Activated CD8-positive, alpha-beta T cell treated with anti-CD3 and anti-CD28 coated beads, Interleukin-2, amount 10 ng/mL, durations not matched to agents 7 days and 5 days (primary cell): ENCODE measurements at regions not wholly inside any gene's neighbourhood (a gene's known extent, or its start where the extent isn't known, plus 50 kb on each side); places are given as distances from the start of the nearest gene placed in this dataset.
"Not testable (repeated sequence)": the region's sequence is repeated elsewhere in the genome, so short reads cannot be mapped to it uniquely, and the experiment has no call there.

ENCODE experiments used
- ATAC-seq: fragments of 150-1000 bp; cut with Tn5 transposase; one replicate; pipeline ENCODE4 v1.10.0; 2021; ENCODE audit warnings: moderate library complexity
- CTCF ChIA-PET: fragments of 350-600 bp; sonication (Branson Sonifier 250); formaldehyde crosslinking; loops from one replicate; lab custom pipeline; 2021; ENCODE audit warnings: antibody characterized with exemption; lab: Charles Lee
- POLR2A ChIA-PET: fragments of 350-600 bp; sonication (Branson Sonifier 250); formaldehyde crosslinking; loops from one replicate; lab custom pipeline; 2021; ENCODE audit warnings: antibody characterized with exemption; lab: Charles Lee
- DNase-seq: peaks from one replicate; pipeline ENCODE4 v3.0.0-alpha.2; 2020
- H3K27ac Mint-ChIP-seq: one replicate; pipeline ENCODE4 v1.8.0; 2021; ENCODE audit warnings: mild to moderate bottlenecking, mixed read lengths
- H3K27me3 Mint-ChIP-seq: one replicate; pipeline ENCODE4 v1.8.0; 2021; ENCODE audit warnings: low read depth, mixed read lengths
- H3K36me3 Mint-ChIP-seq: one replicate; pipeline ENCODE4 v1.8.0; 2021; ENCODE audit warnings: low read depth, mixed read lengths
- H3K4me1 Mint-ChIP-seq: one replicate; pipeline ENCODE4 v1.8.0; 2021; ENCODE audit warnings: low read depth, mixed read lengths
- H3K4me3 Mint-ChIP-seq: one replicate; pipeline ENCODE4 v1.8.0; 2021; ENCODE audit warnings: mild to moderate bottlenecking, mixed read lengths
- H3K9me3 Mint-ChIP-seq: one replicate; pipeline ENCODE4 v1.8.0; 2022; ENCODE audit warnings: mixed read lengths; ENCODE audit not compliant: insufficient read depth

- Mint-ChIP-seq H3K36me3 (no peaks in the 10 kb centered on the region), H3K4me1 (no peaks in the 10 kb centered on the region), H3K4me3 (no peak overlapping the region), H3K27me3 (peaks cover 12% of the 10 kb centered on the region), H3K9me3 (no peaks in the 10 kb centered on the region), H3K27ac (no peak overlapping the region)
- CTCF ChIA-PET: interaction anchor here (0.5 kb wide), 1 partner anchor 11 kb away, joined by 3 read pairs; no protein-coding TSS in a partner anchor
- POLR2A ChIA-PET: no interaction called here
- no peak for DNase-seq
- no peak for ATAC-seq
Measured at GRCh38 chr5:57002959-57003485, 51.1 kb upstream of the MIER3 start.

DNA sequence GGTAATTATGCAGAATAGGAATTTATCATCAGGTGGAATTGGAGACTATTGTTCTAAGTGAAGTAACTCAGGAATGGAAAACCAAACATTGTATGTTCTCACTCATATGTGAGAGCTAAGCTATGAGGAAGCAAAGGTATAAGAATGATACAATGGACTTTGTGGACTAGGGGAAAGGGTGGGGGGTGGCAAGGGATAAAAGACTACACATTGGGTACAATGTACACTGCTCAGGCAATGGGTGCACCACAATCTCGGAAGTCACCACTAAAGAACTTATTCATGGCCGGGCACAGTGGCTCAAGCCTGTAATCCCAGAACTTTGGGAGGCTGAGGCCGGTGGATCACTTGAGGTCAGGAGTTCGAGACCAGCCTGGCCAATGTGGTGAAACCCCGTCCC is 51.6 kb upstream of the MIER3 start:
- CTCF ChIA-PET, H3K4me1 Mint-ChIP-seq, POLR2A ChIA-PET, ATAC-seq, H3K27ac Mint-ChIP-seq, H3K36me3 Mint-ChIP-seq, DNase-seq, H3K4me3 Mint-ChIP-seq, H3K9me3 Mint-ChIP-seq: not testable (repeated sequence)
- peaks cover 12% of the 10 kb centered on the region for H3K27me3 Mint-ChIP-seq

- H3K27ac Mint-ChIP-seq: no peak overlapping the region
- no peaks in the 10 kb centered on the region for H3K9me3 Mint-ChIP-seq
- DNase-seq: no peak
- ChIA-PET CTCF (no interaction called here), POLR2A (interaction anchor here (0.6 kb wide), 1 partner anchor 25 kb away, joined by 3 read pairs; no protein-coding TSS in a partner anchor)
- ATAC-seq: no peak
- no peaks in the 10 kb centered on the region for H3K4me1 Mint-ChIP-seq
- peaks cover 10% of the 10 kb centered on the region for H3K27me3 Mint-ChIP-seq
- H3K4me3 Mint-ChIP-seq: no peak overlapping the region
- no peaks in the 10 kb centered on the region for H3K36me3 Mint-ChIP-seq
Measured at GRCh38 chr5:57004800-57005199, 52.9 kb upstream of the MIER3 start.

DNA sequence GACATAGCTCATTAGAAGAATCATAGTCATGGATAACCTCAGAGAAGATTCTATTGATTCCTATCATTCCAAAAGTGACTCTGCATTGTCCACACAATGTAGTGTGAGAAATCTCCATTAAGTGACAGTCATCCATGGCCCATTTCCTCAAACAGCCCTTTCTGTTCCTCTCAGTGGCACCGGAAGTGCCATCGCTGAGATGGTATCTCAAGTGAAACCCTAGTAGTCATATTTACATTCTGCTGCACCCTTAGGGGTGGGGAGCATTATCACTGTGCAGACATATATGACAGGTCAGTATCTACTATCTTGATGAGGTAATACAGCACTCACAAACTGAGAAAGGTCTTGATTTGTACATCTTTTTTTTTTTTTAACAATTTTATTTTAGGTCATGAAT is 55.4 kb upstream of the MIER3 start:
- H3K9me3 Mint-ChIP-seq: no peaks in the 10 kb centered on the region
- peaks cover 4% of the 10 kb centered on the region for H3K27me3 Mint-ChIP-seq
- POLR2A ChIA-PET: no interaction called here
- H3K4me3 Mint-ChIP-seq: no peak overlapping the region
- CTCF ChIA-PET: no interaction called here
- ATAC-seq (no peak), DNase-seq (no peak)
- H3K36me3 Mint-ChIP-seq: no peaks in the 10 kb centered on the region
- H3K27ac Mint-ChIP-seq: no peak overlapping the region
- no peaks in the 10 kb centered on the region for H3K4me1 Mint-ChIP-seq

DNA sequence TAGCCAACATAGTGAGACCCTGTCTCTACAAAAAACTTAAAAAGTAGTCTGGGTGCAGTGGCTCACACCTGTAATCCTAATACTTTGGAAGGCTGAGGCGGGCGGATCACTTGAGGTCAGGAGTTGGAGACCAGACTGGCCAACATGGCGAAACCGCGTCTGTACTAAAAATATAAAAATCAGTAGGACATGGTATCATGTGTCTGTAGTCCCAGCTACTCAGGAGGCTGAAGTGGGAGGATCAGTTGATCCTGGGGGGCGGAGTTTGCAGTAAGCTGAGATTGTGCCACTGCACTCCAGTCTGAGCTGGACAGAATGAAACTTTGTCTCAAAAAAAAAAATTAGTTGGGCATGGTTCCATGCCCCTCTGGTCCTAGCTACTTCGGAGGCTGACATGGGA is 57.9 kb upstream of the MIER3 start:
- CTCF ChIA-PET: no interaction called here
- Mint-ChIP-seq H3K36me3 (no peaks in the 10 kb centered on the region), H3K4me3 (no peak overlapping the region), H3K27ac (no peak overlapping the region), H3K9me3 (no peaks in the 10 kb centered on the region), H3K4me1 (no peaks in the 10 kb centered on the region), H3K27me3 (peaks cover 6% of the 10 kb centered on the region)
- no peak for DNase-seq
- POLR2A ChIA-PET: no interaction called here
- ATAC-seq: no peak

DNA sequence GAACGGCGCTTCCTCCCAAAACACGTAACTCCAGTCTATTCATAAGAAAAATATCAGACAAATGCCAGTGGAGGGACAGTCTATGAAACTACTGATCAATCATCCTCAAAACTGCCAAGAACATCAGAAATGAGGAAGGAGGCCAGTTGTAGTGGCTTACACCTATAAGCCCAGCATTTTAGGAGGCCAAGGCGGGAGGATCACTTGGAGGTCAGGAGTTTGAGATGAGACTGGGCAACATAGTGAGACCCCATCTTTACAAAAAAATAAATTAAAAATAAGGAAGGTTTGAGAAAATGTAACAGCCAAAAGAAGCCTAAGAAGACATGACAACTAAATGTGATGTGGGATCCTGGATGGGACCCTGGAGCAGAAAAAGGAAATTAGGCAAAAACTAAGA is 58.9 kb upstream of the MIER3 start:
- no peaks in the 10 kb centered on the region for H3K36me3 Mint-ChIP-seq
- ChIA-PET CTCF (no interaction called here), POLR2A (interaction anchor here (0.7 kb wide), 1 partner anchor 97 kb away, joined by 4 read pairs; no protein-coding TSS in a partner anchor)
- no peak for DNase-seq
- no peaks in the 10 kb centered on the region for H3K9me3 Mint-ChIP-seq
- peaks cover 8% of the 10 kb centered on the region for H3K27me3 Mint-ChIP-seq
- no peak for ATAC-seq
- no peak overlapping the region for H3K4me3 Mint-ChIP-seq
- H3K4me1 Mint-ChIP-seq: no peaks in the 10 kb centered on the region
- H3K27ac Mint-ChIP-seq: no peak overlapping the region

DNA sequence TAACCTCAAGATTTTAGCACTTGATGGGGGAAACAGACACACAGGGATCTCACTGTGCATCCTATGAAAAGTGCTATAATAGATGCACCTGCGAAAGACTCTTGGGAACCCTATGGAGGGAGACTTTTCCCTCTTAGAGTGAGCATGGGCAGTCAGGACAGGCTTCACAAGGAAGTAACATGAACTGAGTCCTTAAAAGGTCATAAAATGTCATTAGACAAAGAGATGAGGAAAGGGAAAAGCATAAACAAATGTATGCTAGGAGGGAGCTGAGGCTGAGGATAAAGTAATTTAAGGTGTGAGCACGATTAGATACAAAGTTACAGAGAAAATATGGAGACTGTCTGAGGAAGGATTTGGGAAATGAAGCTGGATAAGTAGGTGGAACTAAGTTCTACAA is 60.6 kb upstream of the MIER3 start:
- Mint-ChIP-seq H3K27ac (no peak overlapping the region), H3K27me3 (peaks cover 8% of the 10 kb centered on the region), H3K4me3 (no peak overlapping the region), H3K9me3 (no peaks in the 10 kb centered on the region), H3K4me1 (no peaks in the 10 kb centered on the region), H3K36me3 (no peaks in the 10 kb centered on the region)
- POLR2A ChIA-PET: no interaction called here
- no peak for DNase-seq
- CTCF ChIA-PET: interaction anchor here (0.8 kb wide), 1 partner anchor 22 kb away, joined by 4 read pairs; no protein-coding TSS in a partner anchor
- ATAC-seq: no peak

DNA sequence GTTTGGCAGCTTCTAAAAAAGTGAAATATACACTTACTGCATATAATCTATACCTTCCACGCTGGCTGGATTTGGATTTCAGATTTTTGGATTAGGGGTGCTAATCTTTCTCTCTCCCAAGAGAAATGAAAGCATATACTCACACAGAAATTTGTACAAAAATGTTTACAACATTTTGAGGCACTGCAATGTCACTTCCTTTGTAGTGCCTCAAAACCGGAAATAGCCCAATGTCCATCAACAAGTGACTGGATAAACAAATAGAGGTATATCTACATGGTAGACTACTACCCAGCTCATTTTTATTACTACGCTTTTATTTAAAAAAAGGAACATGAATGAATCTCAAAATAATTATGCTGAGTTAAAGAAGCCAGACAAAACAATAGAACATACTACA is 74.0 kb upstream of the MIER3 start:
- peaks cover 2% of the 10 kb centered on the region for H3K27me3 Mint-ChIP-seq
- H3K9me3 Mint-ChIP-seq: peaks cover 3% of the 10 kb centered on the region
- CTCF ChIA-PET: no interaction called here
- DNase-seq (no peak), ATAC-seq (no peak)
- no peak overlapping the region for H3K27ac Mint-ChIP-seq
- no peak overlapping the region for H3K4me3 Mint-ChIP-seq
- POLR2A ChIA-PET: interaction anchor here (0.6 kb wide), 1 partner anchor 10 kb away, joined by 4 read pairs; no protein-coding TSS in a partner anchor
- H3K4me1 Mint-ChIP-seq: peaks cover 11% of the 10 kb centered on the region
- H3K36me3 Mint-ChIP-seq: no peaks in the 10 kb centered on the region

DNA sequence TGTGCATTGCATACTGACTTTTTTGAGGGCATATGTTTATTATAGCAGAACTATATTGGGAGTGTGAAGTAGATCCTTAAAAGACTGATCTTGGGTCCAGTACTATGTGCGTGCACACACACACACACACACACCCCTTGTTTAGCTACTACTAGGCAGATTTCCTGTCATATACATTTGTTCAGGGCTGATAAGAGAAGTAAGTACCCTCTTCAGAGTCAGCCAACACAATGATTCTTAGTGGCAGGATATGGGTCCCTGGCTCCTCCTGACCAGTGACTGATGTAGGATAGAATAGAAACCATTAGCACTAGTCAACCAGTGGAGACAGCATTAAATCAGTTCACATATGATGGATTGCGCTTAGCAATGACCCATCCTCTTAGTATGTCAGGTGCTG is 76.2 kb upstream of the MIER3 start:
- no peak for ATAC-seq
- Mint-ChIP-seq H3K27me3 (peaks cover 9% of the 10 kb centered on the region), H3K36me3 (peaks cover 2% of the 10 kb centered on the region), H3K9me3 (peaks cover 3% of the 10 kb centered on the region), H3K4me1 (peaks cover 19% of the 10 kb centered on the region), H3K4me3 (no peak overlapping the region), H3K27ac (no peak overlapping the region)
- DNase-seq: no peak
- ChIA-PET POLR2A (no interaction called here), CTCF (no interaction called here)

DNA sequence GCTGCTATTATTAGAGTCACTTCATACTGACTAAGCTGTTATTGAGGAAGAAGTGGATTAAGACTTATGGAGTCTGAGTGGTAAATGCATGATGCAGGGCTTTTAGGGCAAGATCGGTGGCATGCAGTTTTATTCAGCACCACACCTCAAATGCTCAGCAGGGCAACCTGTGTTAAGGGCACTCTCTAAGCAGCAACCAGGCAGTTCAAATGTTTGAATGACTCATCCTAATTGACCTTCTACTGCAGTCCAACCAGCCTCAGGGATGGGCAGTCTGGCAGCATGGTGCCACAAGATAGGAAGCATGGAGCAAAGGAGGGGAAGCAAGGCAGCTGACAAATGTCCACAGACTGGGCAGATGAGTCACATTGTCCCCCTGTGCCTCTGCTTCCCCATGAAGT is 80.2 kb upstream of the MIER3 start:
- Mint-ChIP-seq H3K27ac (no peak overlapping the region), H3K4me3 (no peak overlapping the region), H3K9me3 (no peaks in the 10 kb centered on the region), H3K27me3 (peaks cover 14% of the 10 kb centered on the region), H3K36me3 (peaks cover 2% of the 10 kb centered on the region), H3K4me1 (peaks cover 19% of the 10 kb centered on the region)
- ChIA-PET POLR2A (no interaction called here), CTCF (no interaction called here)
- DNase-seq: no peak
- ATAC-seq: no peak

GRCh38 chr5:57033103-57033502 is 81.2 kb upstream of the MIER3 start:
- no peak overlapping the region for H3K27ac Mint-ChIP-seq
- CTCF ChIA-PET: no interaction called here
- DNase-seq: no peak
- ATAC-seq: no peak
- no peaks in the 10 kb centered on the region for H3K9me3 Mint-ChIP-seq
- peaks cover 2% of the 10 kb centered on the region for H3K36me3 Mint-ChIP-seq
- H3K4me1 Mint-ChIP-seq: peaks cover 19% of the 10 kb centered on the region
- H3K4me3 Mint-ChIP-seq: no peak overlapping the region
- peaks cover 14% of the 10 kb centered on the region for H3K27me3 Mint-ChIP-seq
- POLR2A ChIA-PET: no interaction called here

- POLR2A ChIA-PET: no interaction called here
Measured at GRCh38 chr5:57033503-57033902, 81.6 kb upstream of the MIER3 start.

More at GRCh38 chr5:57033503-57033902, 81.6 kb upstream of the MIER3 start:
- peaks cover 19% of the 10 kb centered on the region for H3K4me1 Mint-ChIP-seq
- CTCF ChIA-PET: no interaction called here
- no peaks in the 10 kb centered on the region for H3K9me3 Mint-ChIP-seq
- DNase-seq: no peak
- H3K27me3 Mint-ChIP-seq: peaks cover 14% of the 10 kb centered on the region
- no peak overlapping the region for H3K27ac Mint-ChIP-seq
- peaks cover 2% of the 10 kb centered on the region for H3K36me3 Mint-ChIP-seq
- no peak for ATAC-seq
- H3K4me3 Mint-ChIP-seq: no peak overlapping the region
